OCI-LY1 (cell line): ENCODE measurements at regions not wholly inside any gene's neighbourhood (a gene's known extent, or its start where the extent isn't known, plus 50 kb on each side); places are given as distances from the start of the nearest gene placed in this dataset.
"Not testable (repeated sequence)": the region's sequence is repeated elsewhere in the genome, so short reads cannot be mapped to it uniquely, and the experiment has no call there.

ENCODE experiments used
- H2AFZ ChIP-seq: fragments of 200-600 bp; sonication (generic), shearing (Covaris generic); 2 replicates; pipeline ENCODE4 v1.6.0; 2014; ENCODE audit warnings: antibody characterized with exemption, mild to moderate bottlenecking, low read length
- H3F3A ChIP-seq: fragments of 200-600 bp; sonication (generic), shearing (Covaris generic); 2 replicates; pipeline ENCODE4 v1.6.0; 2014; ENCODE audit warnings: mild to moderate bottlenecking, antibody characterized with exemption, low read length, moderate library complexity; ENCODE audit not compliant: insufficient read depth
- H3K27ac ChIP-seq: fragments of 200-600 bp; sonication (generic); 2 replicates; pipeline ENCODE4 v1.5.1; 2014; ENCODE audit warnings: low read length, mixed run types, mild to moderate bottlenecking, low read depth; ENCODE audit not compliant: poor library complexity, severe bottlenecking
- H3K27me3 ChIP-seq: fragments of 200-600 bp; sonication (generic); 2 replicates; pipeline ENCODE4 v1.6.0; 2014; ENCODE audit warnings: antibody characterized with exemption, mild to moderate bottlenecking, low read length, moderate library complexity; ENCODE audit not compliant: insufficient read depth
- H3K36me3 ChIP-seq: fragments of 200-600 bp; sonication (generic); 2 replicates; pipeline ENCODE4 v1.6.1; 2014; ENCODE audit warnings: mild to moderate bottlenecking, antibody characterized with exemption, low read length, moderate library complexity, mixed read lengths; ENCODE audit not compliant: insufficient read depth
- H3K4me1 ChIP-seq: fragments of 200-600 bp; sonication (generic); 2 replicates; pipeline ENCODE4 v1.5.1; 2014; ENCODE audit warnings: mild to moderate bottlenecking, low read length, moderate library complexity; ENCODE audit not compliant: insufficient read depth, severe bottlenecking
- H3K4me2 ChIP-seq: fragments of 200-600 bp; sonication (generic), shearing (Covaris generic); 2 replicates; pipeline ENCODE4 v1.6.1; 2014; ENCODE audit warnings: low read length
- H3K4me3 ChIP-seq: fragments of 200-600 bp; sonication (generic); 2 replicates; pipeline ENCODE4 v1.5.1; 2014; ENCODE audit warnings: low read length, low read depth, mild to moderate bottlenecking, mixed read lengths; ENCODE audit not compliant: poor library complexity, severe bottlenecking
- H3K79me2 ChIP-seq: fragments of 200-600 bp; shearing (Covaris generic); 2 replicates; pipeline ENCODE4 v1.6.1; 2016; ENCODE audit warnings: mixed run types, low read length, mixed read lengths; ENCODE audit not compliant: insufficient read depth
- H3K9ac ChIP-seq: fragments of 200-600 bp; sonication (generic), shearing (Covaris generic); 2 replicates; pipeline ENCODE4 v1.6.1; 2014; ENCODE audit warnings: mild to moderate bottlenecking, low read length, mixed read lengths
- H3K9me2 ChIP-seq: fragments of 200-600 bp; sonication (generic), shearing (Covaris generic); 2 replicates; pipeline ENCODE4 v1.6.1; 2014; ENCODE audit warnings: low read depth, mild to moderate bottlenecking, low read length, mixed read lengths
- H3K9me3 ChIP-seq: fragments of 200-600 bp; shearing (Covaris generic); 2 replicates; pipeline ENCODE4 v1.6.1; 2014; ENCODE audit warnings: low read length, mixed read lengths
- H4K20me1 ChIP-seq: fragments of 200-600 bp; sonication (generic), shearing (Covaris generic); 2 replicates; pipeline ENCODE4 v1.6.0; 2016; ENCODE audit warnings: mild to moderate bottlenecking, low read length; ENCODE audit not compliant: insufficient read depth
- CTCF ChIP-seq: fragments of 200-600 bp; sonication (generic), shearing (Covaris generic); IDR thresholded peaks from 2 replicates; pipeline ENCODE4 v1.5.1; 2017; ENCODE audit warnings: mild to moderate bottlenecking, antibody characterized with exemption, low read length, moderate library complexity, mixed read lengths
- EZH2 ChIP-seq: fragments of 200-600 bp; sonication (generic), shearing (Covaris generic); IDR thresholded peaks from 2 replicates; pipeline ENCODE4 v1.8.0; 2017; ENCODE audit warnings: borderline replicate concordance, mixed run types, mild to moderate bottlenecking, antibody characterized with exemption, low read length, moderate library complexity, mixed read lengths

DNA sequence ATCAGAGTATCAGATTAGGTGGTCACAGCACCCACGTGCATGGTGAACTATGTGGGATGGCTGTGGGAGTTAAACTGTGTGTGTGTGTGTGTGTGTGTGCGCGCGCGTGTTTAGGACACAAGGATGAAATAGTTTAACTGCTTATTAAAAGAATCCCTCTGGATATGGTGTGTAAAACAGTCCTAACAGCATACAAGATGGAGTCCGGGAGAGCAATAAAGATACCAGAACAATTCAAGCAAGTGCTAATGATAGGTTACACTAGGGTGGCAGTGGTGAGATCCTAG, 202.2 kb downstream of the IPMK start:
- Histone ChIP-seq H4K20me1 (no peaks in the 10 kb centered on the region), H3K36me3 (no peaks in the 10 kb centered on the region), H3K4me2 (no peak overlapping the region), H3K4me1 (no peaks in the 10 kb centered on the region), H3K27ac (no peak overlapping the region), H3K9ac (no peak overlapping the region), H3K27me3 (no peaks in the 10 kb centered on the region), H3K4me3 (no peak overlapping the region), H3F3A (no peaks in the 10 kb centered on the region), H3K9me2 (no peaks in the 10 kb centered on the region), H2AFZ (no peak overlapping the region), H3K9me3 (no peaks in the 10 kb centered on the region), H3K79me2 (no peaks in the 10 kb centered on the region)
- no peak for TF ChIP-seq EZH2
- TF ChIP-seq CTCF = no peak

DNA sequence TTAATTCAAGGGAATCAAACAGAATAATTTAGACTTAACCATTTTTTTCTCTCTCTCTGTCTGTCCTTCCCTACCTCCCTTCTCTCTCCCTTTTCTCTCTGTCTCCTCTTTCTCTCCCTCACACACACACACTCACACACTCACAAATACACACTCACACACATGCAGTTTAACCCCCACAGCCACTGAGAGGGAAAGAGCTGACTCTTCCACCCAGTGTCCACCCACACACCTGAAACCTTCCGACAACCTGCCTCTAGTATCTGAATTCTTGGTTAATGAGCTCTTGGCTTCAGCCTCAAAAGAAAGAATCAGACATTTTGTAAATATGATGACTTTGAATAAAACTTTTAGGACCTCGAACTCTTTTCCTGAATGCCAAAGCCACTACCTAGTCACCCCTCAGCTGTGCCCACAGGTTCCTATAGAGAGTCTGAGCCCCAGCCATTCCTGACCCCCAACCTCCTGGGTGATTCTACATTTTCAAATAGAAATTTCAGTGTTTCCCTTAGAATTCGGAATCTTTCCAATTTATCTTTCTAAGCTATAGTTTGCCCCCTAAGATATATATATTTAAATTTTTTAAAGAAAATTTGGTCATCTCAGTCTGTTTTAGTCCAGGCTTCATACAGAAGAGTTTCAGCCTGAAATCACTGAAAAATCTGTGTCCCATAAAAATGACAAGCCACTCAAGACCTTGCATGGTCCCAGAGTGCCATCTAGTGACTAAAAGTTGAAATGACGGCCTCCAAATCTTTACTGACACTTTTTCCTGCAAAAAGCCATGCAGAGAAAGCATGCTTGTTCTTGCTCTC, 202.8 kb downstream of the IPMK start:
- Histone ChIP-seq H3K27me3 (no peaks in the 10 kb centered on the region), H3K4me1 (no peaks in the 10 kb centered on the region), H2AFZ (no peak overlapping the region), H3K9me3 (no peaks in the 10 kb centered on the region), H3F3A (no peaks in the 10 kb centered on the region), H3K4me3 (no peak overlapping the region), H3K9me2 (no peaks in the 10 kb centered on the region), H3K4me2 (no peak overlapping the region), H3K36me3 (no peaks in the 10 kb centered on the region), H3K27ac (no peak overlapping the region), H3K79me2 (no peaks in the 10 kb centered on the region), H4K20me1 (no peaks in the 10 kb centered on the region), H3K9ac (no peak overlapping the region)
- no peak for TF ChIP-seq EZH2
- TF ChIP-seq CTCF = peak; percentile 55

DNA sequence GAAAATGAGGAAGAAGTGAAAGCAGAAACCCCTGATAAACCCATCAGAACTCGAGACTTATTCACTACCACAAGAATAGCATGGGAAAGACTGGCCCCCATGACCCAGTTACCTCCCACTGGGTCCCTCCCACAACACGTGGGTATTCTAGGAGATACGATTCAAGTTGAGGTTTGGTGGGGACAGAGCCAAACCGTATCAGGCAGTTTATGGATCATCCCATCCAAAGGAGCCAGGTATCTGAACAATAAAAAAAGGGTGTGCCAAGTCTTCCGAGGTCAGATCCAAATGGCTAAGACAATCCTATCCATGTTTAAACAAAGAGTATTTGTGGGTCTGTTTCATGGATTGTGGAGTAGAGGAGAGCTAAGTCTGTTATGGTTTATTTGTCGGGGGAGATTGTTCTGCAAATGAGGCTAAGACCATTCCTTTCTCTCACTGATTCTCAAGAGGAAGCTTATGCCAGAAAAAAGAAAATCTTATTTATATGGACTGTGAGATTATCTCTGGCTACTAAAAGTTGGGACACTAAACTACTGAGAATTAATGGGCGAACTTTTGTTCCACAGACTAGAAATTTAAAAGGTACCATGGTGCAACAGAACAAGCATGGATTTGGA, 203.7 kb downstream of the IPMK start:
- H3K79me2 ChIP-seq = no peaks in the 10 kb centered on the region
- no peak overlapping the region for H3K27ac ChIP-seq
- H3K4me2 ChIP-seq = no peak overlapping the region
- H3K36me3 ChIP-seq = no peaks in the 10 kb centered on the region
- no peaks in the 10 kb centered on the region for H3F3A ChIP-seq
- no peaks in the 10 kb centered on the region for H4K20me1 ChIP-seq
- no peak overlapping the region for H3K9ac ChIP-seq
- H3K9me2 ChIP-seq = no peaks in the 10 kb centered on the region
- no peaks in the 10 kb centered on the region for H3K27me3 ChIP-seq
- H3K4me3 ChIP-seq = no peak overlapping the region
- H3K4me1 ChIP-seq = no peaks in the 10 kb centered on the region
- H2AFZ ChIP-seq = no peak overlapping the region
- TF ChIP-seq CTCF = no peak
- no peak for TF ChIP-seq EZH2
- H3K9me3 ChIP-seq = no peaks in the 10 kb centered on the region

- not testable (repeated sequence) for H3K4me2 ChIP-seq, H3K79me2 ChIP-seq, H2AFZ ChIP-seq, H4K20me1 ChIP-seq, H3K27me3 ChIP-seq, H3K9me2 ChIP-seq, H3K27ac ChIP-seq, H3K4me1 ChIP-seq, H3K9me3 ChIP-seq, H3F3A ChIP-seq, H3K4me3 ChIP-seq, H3K9ac ChIP-seq, H3K36me3 ChIP-seq
These were observed 209.0 kb downstream of the IPMK start for GRCh38 chr10:58058683-58059082.
